DND-41 (cell line): ENCODE measurements at regions not wholly inside any gene's neighbourhood (a gene's known extent, or its start where the extent isn't known, plus 50 kb on each side); places are given as distances from the start of the nearest gene placed in this dataset.
"Not testable (repeated sequence)": the region's sequence is repeated elsewhere in the genome, so short reads cannot be mapped to it uniquely, and the experiment has no call there.

Experiments
- ATAC-seq: fragments of 200-7000 bp; cut with Tn5 transposase; 3 replicates; pipeline ENCODE4 v1.9.1; 2021; ENCODE audit warnings: low read depth; ENCODE audit not compliant: insufficient read depth
- DNase-seq: peaks from one replicate; pipeline ENCODE4 v3.0.0-alpha.2; 2020
- H2AFZ ChIP-seq: 2 replicates; pipeline ENCODE4 v1.6.0; 2012; ENCODE audit warnings: low read depth, low read length
- H3K27ac ChIP-seq: 2 replicates; pipeline ENCODE4 v1.5.1; 2012; ENCODE audit warnings: low read length, inconsistent platforms
- H3K27me3 ChIP-seq: fragments of 200-600 bp; sonication (generic); 2 replicates; pipeline ENCODE4 v1.6.0; 2012; ENCODE audit warnings: low read length, mild to moderate bottlenecking, inconsistent platforms; ENCODE audit not compliant: insufficient read depth, poor library complexity
- H3K36me3 ChIP-seq: 2 replicates; pipeline ENCODE4 v1.5.1; 2012; ENCODE audit warnings: low read length, inconsistent platforms; ENCODE audit not compliant: insufficient read depth
- H3K4me1 ChIP-seq: 2 replicates; pipeline ENCODE4 v1.5.1; 2012; ENCODE audit warnings: mild to moderate bottlenecking, low read length; ENCODE audit not compliant: insufficient read depth
- H3K4me2 ChIP-seq: 2 replicates; pipeline ENCODE4 v1.6.0; 2012; ENCODE audit warnings: mild to moderate bottlenecking, moderate library complexity, low read length, inconsistent platforms; ENCODE audit not compliant: insufficient read depth
- H3K4me3 ChIP-seq, 2 experiments: fragments of 200-600 bp in 1 of 2; shearing (Covaris generic) in 1 of 2; 2 replicates each; pipeline ENCODE4 v1.5.1; 2012 to 2016; ENCODE audit warnings: inconsistent platforms in 2 of 2, low read length in 2 of 2, mild to moderate bottlenecking in 2 of 2, low read depth in 1 of 2, moderate library complexity in 1 of 2
- H3K79me2 ChIP-seq: 2 replicates; pipeline ENCODE4 v1.6.0; 2012; ENCODE audit warnings: low read length, inconsistent platforms; ENCODE audit not compliant: insufficient read depth
- H3K9ac ChIP-seq: 2 replicates; pipeline ENCODE4 v1.6.0; 2012; ENCODE audit warnings: low read depth, mild to moderate bottlenecking, inconsistent platforms, low read length, moderate library complexity
- H3K9me3 ChIP-seq: 2 replicates; pipeline ENCODE4 v1.5.1; 2012; ENCODE audit warnings: low read length, moderate library complexity, mild to moderate bottlenecking, inconsistent platforms; ENCODE audit not compliant: insufficient read depth, severe bottlenecking
- H4K20me1 ChIP-seq: 2 replicates; pipeline ENCODE4 v1.6.0; 2012; ENCODE audit warnings: low read length; ENCODE audit not compliant: insufficient read depth
- EZH2 ChIP-seq: IDR thresholded peaks from 3 replicates; pipeline ENCODE4 v1.6.1; 2012; ENCODE audit warnings: borderline replicate concordance, low read depth, mild to moderate bottlenecking, moderate library complexity, low read length, inconsistent platforms; ENCODE audit not compliant: severe bottlenecking
- TF ChIP-seq, protein P1 (sequence below): IDR thresholded peaks from 2 replicates; pipeline ENCODE4 v1.5.1; 2012; ENCODE audit warnings: borderline replicate concordance, low read length, moderate library complexity, mild to moderate bottlenecking; ENCODE audit not compliant: poor library complexity, severe bottlenecking; ENCODE audit errors: extremely low read depth

- TF ChIP-seq EZH2 = no peak
- TF ChIP-seq, protein P1, sequence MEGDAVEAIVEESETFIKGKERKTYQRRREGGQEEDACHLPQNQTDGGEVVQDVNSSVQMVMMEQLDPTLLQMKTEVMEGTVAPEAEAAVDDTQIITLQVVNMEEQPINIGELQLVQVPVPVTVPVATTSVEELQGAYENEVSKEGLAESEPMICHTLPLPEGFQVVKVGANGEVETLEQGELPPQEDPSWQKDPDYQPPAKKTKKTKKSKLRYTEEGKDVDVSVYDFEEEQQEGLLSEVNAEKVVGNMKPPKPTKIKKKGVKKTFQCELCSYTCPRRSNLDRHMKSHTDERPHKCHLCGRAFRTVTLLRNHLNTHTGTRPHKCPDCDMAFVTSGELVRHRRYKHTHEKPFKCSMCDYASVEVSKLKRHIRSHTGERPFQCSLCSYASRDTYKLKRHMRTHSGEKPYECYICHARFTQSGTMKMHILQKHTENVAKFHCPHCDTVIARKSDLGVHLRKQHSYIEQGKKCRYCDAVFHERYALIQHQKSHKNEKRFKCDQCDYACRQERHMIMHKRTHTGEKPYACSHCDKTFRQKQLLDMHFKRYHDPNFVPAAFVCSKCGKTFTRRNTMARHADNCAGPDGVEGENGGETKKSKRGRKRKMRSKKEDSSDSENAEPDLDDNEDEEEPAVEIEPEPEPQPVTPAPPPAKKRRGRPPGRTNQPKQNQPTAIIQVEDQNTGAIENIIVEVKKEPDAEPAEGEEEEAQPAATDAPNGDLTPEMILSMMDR = no peak
- no peaks in the 10 kb centered on the region for H3K36me3 ChIP-seq
- no peak overlapping the region for H3K4me2 ChIP-seq
- ATAC-seq (no peak), DNase-seq (no peak)
- H3K4me1 ChIP-seq = no peaks in the 10 kb centered on the region
- H3K27me3 ChIP-seq = peaks cover 2% of the 10 kb centered on the region
- no peaks in the 10 kb centered on the region for H3K79me2 ChIP-seq
- H2AFZ ChIP-seq = no peak overlapping the region
- no peak overlapping the region for H3K27ac ChIP-seq
- no peak overlapping the region for H3K4me3 ChIP-seq
- H3K9me3 ChIP-seq = no peaks in the 10 kb centered on the region
- H3K9ac ChIP-seq = no peak overlapping the region
- H4K20me1 ChIP-seq = no peaks in the 10 kb centered on the region
Observed at GRCh38 chr22:47304191-47304831, 541.9 kb downstream of the TBC1D22A start.

DNA sequence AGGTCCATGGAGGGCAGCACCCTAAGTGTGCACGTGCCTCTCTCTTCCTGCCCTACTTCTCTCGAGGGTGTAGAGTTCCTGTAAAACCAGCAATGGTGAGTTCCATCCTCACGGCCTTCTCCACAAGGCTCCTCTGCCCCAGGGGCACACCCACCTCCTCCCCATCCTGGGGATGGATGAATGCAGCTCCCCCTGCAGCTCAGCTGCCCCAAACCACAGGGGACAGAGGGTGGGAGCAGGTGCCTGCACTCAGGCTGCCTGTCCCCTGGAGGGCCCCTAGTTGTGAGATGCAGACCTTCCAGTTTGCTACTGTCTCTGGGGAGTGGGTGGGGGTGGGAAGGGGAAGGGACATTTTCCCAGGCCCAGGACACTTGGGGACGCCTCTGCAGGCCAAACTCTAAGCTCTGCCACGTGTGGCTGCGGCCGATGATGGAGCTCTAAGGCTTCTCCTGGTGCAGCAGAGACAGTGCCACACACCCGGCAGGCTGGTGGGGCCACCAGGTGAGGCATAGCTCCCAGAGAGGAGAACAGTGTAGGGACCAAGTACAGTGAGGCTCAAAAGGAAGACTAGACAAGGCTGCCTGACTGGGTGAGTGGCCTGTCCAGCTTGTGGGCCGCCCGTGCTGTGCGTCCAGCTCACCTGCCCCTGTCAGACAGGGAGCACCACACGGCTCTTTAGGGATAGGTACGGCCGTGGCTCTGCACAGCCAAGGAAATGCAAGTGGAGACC lies 540.9 kb downstream of the TBC1D22A start:
- Histone ChIP-seq H3K4me3 (no peak overlapping the region), H3K4me1 (no peaks in the 10 kb centered on the region), H3K36me3 (no peaks in the 10 kb centered on the region), H3K79me2 (no peaks in the 10 kb centered on the region), H4K20me1 (no peaks in the 10 kb centered on the region), H3K4me2 (no peak overlapping the region), H3K27ac (no peak overlapping the region), H3K9me3 (no peaks in the 10 kb centered on the region), H3K9ac (no peak overlapping the region), H3K27me3 (no peaks in the 10 kb centered on the region), H2AFZ (no peak overlapping the region)
- TF ChIP-seq EZH2 = no peak
- TF ChIP-seq, protein P1 = no peak
- ATAC-seq = no peak
- DNase-seq = no peak

- H3K4me2 ChIP-seq, H3K9ac ChIP-seq, H3K79me2 ChIP-seq, DNase-seq, H3K36me3 ChIP-seq, H3K4me1 ChIP-seq, H3K27ac ChIP-seq, H4K20me1 ChIP-seq, H3K9me3 ChIP-seq, ATAC-seq, H2AFZ ChIP-seq, H3K27me3 ChIP-seq, H3K4me3 ChIP-seq: not testable (repeated sequence)
Observed at GRCh38 chr22:47302587-47302986, 540.1 kb downstream of the TBC1D22A start.

- ATAC-seq = no peak
- no peak overlapping the region for H3K27ac ChIP-seq
Observed at GRCh38 chr22:47301820-47302475, 539.5 kb downstream of the TBC1D22A start.

More at GRCh38 chr22:47301820-47302475, 539.5 kb downstream of the TBC1D22A start:
- Histone ChIP-seq H3K9me3 (no peaks in the 10 kb centered on the region), H4K20me1 (no peaks in the 10 kb centered on the region), H3K4me2 (no peak overlapping the region), H3K9ac (no peak overlapping the region), H3K4me1 (no peaks in the 10 kb centered on the region), H3K79me2 (no peaks in the 10 kb centered on the region), H2AFZ (no peak overlapping the region), H3K36me3 (no peaks in the 10 kb centered on the region), H3K4me3 (no peak overlapping the region), H3K27me3 (no peaks in the 10 kb centered on the region)
- no peak for TF ChIP-seq EZH2
- TF ChIP-seq, protein P1 = no peak
- no peak for DNase-seq
